Spleen (tissue), 7 donors: ENCODE measurements at regions not wholly inside any gene's neighbourhood (a gene's known extent, or its start where the extent isn't known, plus 50 kb on each side); places are given as distances from the start of the nearest gene placed in this dataset.

ENCODE experiments used
- CTCF ChIP-seq, 11 experiments: fragments of 200-600 bp in 7 of 11; fragments of 450-650 bp in 4 of 11; sonication (generic) in 4 of 11; IDR thresholded peaks in 8 of 11; conservative IDR thresholded peaks in 3 of 11; 1 replicate in 7 of 11; 2 replicates in 4 of 11; pipeline versions ENCODE4 v1.4.0 to v1.8.0; 2016 to 2021; ENCODE audit warnings: antibody characterized with exemption in 11 of 11, inconsistent platforms in 4 of 11, mild to moderate bottlenecking in 1 of 11
- POLR2A ChIP-seq, 3 donors: fragments of 450-650 bp; IDR thresholded peaks; one replicate each; pipeline ENCODE4 v1.5.1; 2017; ENCODE audit warnings: antibody characterized with exemption in 3 of 3, mild to moderate bottlenecking in 1 of 3
- POLR2AphosphoS5 ChIP-seq, 3 donors: sonication (generic); formaldehyde crosslinking; IDR thresholded peaks; one replicate each; pipeline ENCODE4 v1.5.1; 2017; ENCODE audit warnings: antibody characterized with exemption in 3 of 3
- donor health status: DM: no; HTN: no; CAD: no; lungs with moderate emphysema.
- donor health status: DM: no; HTN: no; CAD: no.
- donor health status: DM: no; HTN: no; CAD: no.

GRCh38 chr12:97312570-97313135, 150.0 kb upstream of the RMST start:
- TF ChIP-seq POLR2A (IDR thresholded peaks at IDR 0.05), result no peak
- TF ChIP-seq CTCF (IDR thresholded peaks at IDR 0.05 in 8 of 11, conservative IDR thresholded peaks at IDR 0.05 in 3 of 11), result no peak
- TF ChIP-seq POLR2AphosphoS5 (IDR thresholded peaks at IDR 0.05), result no peak
